ENCODE measurements at regions not wholly inside any gene's neighbourhood (a gene's known extent, or its start where the extent isn't known, plus 50 kb on each side); places are given as distances from the start of the nearest gene placed in this dataset.

- no peak overlapping the region for H3K4me3 ChIP-seq
- H3K27me3 ChIP-seq, result no peaks in the 10 kb centered on the region
- no peaks in the 10 kb centered on the region for H3K36me3 ChIP-seq
- ATAC-seq (no peak), DNase-seq (no peak)
- no peaks in the 10 kb centered on the region for H3K4me1 ChIP-seq
- TF ChIP-seq POLR2A (IDR thresholded peaks at IDR 0.05), result no peak
- no peak for TF ChIP-seq CTCF (IDR thresholded peaks at IDR 0.05)
- WGBS, 4 donors, result 66 to 71% (median 70%) methylated on average over 12 of the region's 12 CpGs
- intact Hi-C loops (cut with DNase I), result no loop called here
- H3K9me3 ChIP-seq, result peaks cover 0 to 3% (median 0%) of the 10 kb centered on the region in 12 donors
- no peak overlapping the region for H3K27ac ChIP-seq
These were observed 791.6 kb upstream of the ARRDC4 start for GRCh38 chr15:97168704-97169475.

- H3K4me1 ChIP-seq, result no peaks in the 10 kb centered on the region
- peaks cover 0 to 3% (median 0%) of the 10 kb centered on the region in 12 donors for H3K9me3 ChIP-seq
- intact Hi-C loops (cut with DNase I), result loop anchor here in 1 of 10 donors (5.0 kb wide), 1 partner anchor 49 kb away; no protein-coding TSS in a partner anchor
- no peaks in the 10 kb centered on the region for H3K36me3 ChIP-seq
- no peak overlapping the region for H3K27ac ChIP-seq
- DNase-seq (no peak), ATAC-seq (no peak)
- peaks cover 0 to 10% (median 0%) of the 10 kb centered on the region in 9 donors for H3K27me3 ChIP-seq
- no peak overlapping the region for H3K4me3 ChIP-seq
- WGBS, 4 donors, result 93 to 96% (median 95%) methylated on average over 10 of the region's 10 CpGs
- TF ChIP-seq POLR2A (IDR thresholded peaks at IDR 0.05), result no peak
- TF ChIP-seq CTCF (IDR thresholded peaks at IDR 0.05), result no peak
These were observed 788.9 kb upstream of the ARRDC4 start for GRCh38 chr15:97171556-97171955.

GRCh38 chr15:97174886-97175540 is 785.5 kb upstream of the ARRDC4 start:
- Histone ChIP-seq H3K27me3 (peaks cover 0 to 14% (median 0%) of the 10 kb centered on the region in 9 donors), H3K27ac (no peak overlapping the region), H3K9me3 (peaks cover 0 to 3% (median 0%) of the 10 kb centered on the region in 12 donors), H3K4me1 (no peaks in the 10 kb centered on the region), H3K36me3 (no peaks in the 10 kb centered on the region), H3K4me3 (no peak overlapping the region)
- intact Hi-C loops (cut with DNase I), result loop anchor here in 1 of 10 donors (5.0 kb wide), 1 partner anchor 53 kb away; no protein-coding TSS in a partner anchor
- TF ChIP-seq POLR2A (IDR thresholded peaks at IDR 0.05) (no peak), CTCF (IDR thresholded peaks at IDR 0.05) (no peak)
- no peak for DNase-seq
- WGBS, 4 donors, result 73 to 81% (median 80%) methylated on average over 2 of the region's 2 CpGs
- no peak for ATAC-seq

GRCh38 chr15:97177151-97177577 is 783.3 kb upstream of the ARRDC4 start:
- H3K27ac ChIP-seq, result no peak overlapping the region
- peaks cover 0 to 3% (median 0%) of the 10 kb centered on the region in 12 donors for H3K9me3 ChIP-seq
- intact Hi-C loops (cut with DNase I), result no loop called here
- no peak for TF ChIP-seq CTCF (IDR thresholded peaks at IDR 0.05)
- no peak for TF ChIP-seq POLR2A (IDR thresholded peaks at IDR 0.05)
- WGBS, 4 donors, result 12 to 23% (median 16%) methylated on average over 11 of the region's 11 CpGs
- ATAC-seq (no peak), DNase-seq (no peak)
- no peaks in the 10 kb centered on the region for H3K36me3 ChIP-seq
- no peak overlapping the region for H3K4me3 ChIP-seq
- no peaks in the 10 kb centered on the region for H3K4me1 ChIP-seq
- H3K27me3 ChIP-seq, result peaks cover 0 to 14% (median 0%) of the 10 kb centered on the region in 9 donors

Data from heart left ventricle (tissue), 16 donors.